HEK293T (cell line): ENCODE measurements at regions not wholly inside any gene's neighbourhood (a gene's known extent, or its start where the extent isn't known, plus 50 kb on each side); places are given as distances from the start of the nearest gene placed in this dataset.

Experiments
- CTCF ChIA-PET: fragments of 350-600 bp; formaldehyde crosslinking; extraction: SDS; loops from one replicate; lab custom pipeline; 2021; ENCODE audit warnings: antibody characterized with exemption, inconsistent platforms; lab: Yijun Ruan, JAX
- POLR2A ChIA-PET: fragments of 350-600 bp; formaldehyde crosslinking; extraction: SDS; loops from one replicate; lab custom pipeline; 2020; ENCODE audit warnings: antibody characterized with exemption, inconsistent platforms; lab: Yijun Ruan, JAX
- DNase-seq: peaks from one replicate; pipeline ENCODE4 v3.0.0; 2012; ENCODE audit warnings: mixed read lengths; ENCODE audit errors: extremely low spot score
- ARNT ChIP-seq: fragments of 450-650 bp; IDR thresholded peaks from 2 replicates; pipeline ENCODE4 v1.6.1; 2017; ENCODE audit warnings: mild to moderate bottlenecking
- BHLHE40 ChIP-seq: fragments of 450-650 bp; IDR thresholded peaks from 2 replicates; pipeline ENCODE4 v1.6.1; 2016; ENCODE audit warnings: mild to moderate bottlenecking, moderate library complexity, borderline replicate concordance
- CTBP1 ChIP-seq: fragments of 450-650 bp; IDR thresholded peaks from 2 replicates; pipeline ENCODE4 v1.6.1; 2016; ENCODE audit warnings: borderline replicate concordance
- ELF4 ChIP-seq: fragments of 450-650 bp; IDR thresholded peaks from 2 replicates; pipeline ENCODE4 v1.6.1; 2017; ENCODE audit warnings: antibody characterized with exemption
- FOXA1 ChIP-seq: fragments of 450-650 bp; IDR thresholded peaks from 2 replicates; pipeline ENCODE4 v1.6.1; 2016; ENCODE audit warnings: mild to moderate bottlenecking
- FOXK2 ChIP-seq: fragments of 450-650 bp; IDR thresholded peaks from 2 replicates; pipeline ENCODE4 v1.6.1; 2016; ENCODE audit warnings: mild to moderate bottlenecking
- FOXM1 ChIP-seq: fragments of 450-650 bp; IDR thresholded peaks from 2 replicates; pipeline ENCODE4 v1.6.1; 2017; ENCODE audit warnings: mild to moderate bottlenecking, borderline replicate concordance
- HDGF ChIP-seq: fragments of 450-650 bp; IDR thresholded peaks from 2 replicates; pipeline ENCODE4 v1.6.1; 2017; ENCODE audit warnings: antibody characterized with exemption, borderline replicate concordance
- L3MBTL2 ChIP-seq: fragments of 450-650 bp; conservative IDR thresholded peaks from 2 replicates; pipeline ENCODE4 v1.6.1; 2016; ENCODE audit warnings: mild to moderate bottlenecking
- LEF1 ChIP-seq: fragments of 450-650 bp; IDR thresholded peaks from 2 replicates; pipeline ENCODE4 v1.6.1; 2017; ENCODE audit warnings: mild to moderate bottlenecking, borderline replicate concordance
- NFRKB ChIP-seq: fragments of 450-650 bp; IDR thresholded peaks from 2 replicates; pipeline ENCODE4 v1.6.1; 2016; ENCODE audit warnings: mild to moderate bottlenecking, moderate library complexity
- SP1 ChIP-seq: fragments of 450-650 bp; IDR thresholded peaks from 2 replicates; pipeline ENCODE4 v1.6.1; 2017
- SUZ12 ChIP-seq: fragments of 450-650 bp; IDR thresholded peaks from 2 replicates; pipeline ENCODE4 v1.6.1; 2016; ENCODE audit warnings: mild to moderate bottlenecking
- TARDBP ChIP-seq: fragments of 450-650 bp; IDR thresholded peaks from 2 replicates; pipeline ENCODE4 v1.6.1; 2016
- ZNF384 ChIP-seq: fragments of 450-650 bp; IDR thresholded peaks from 2 replicates; pipeline ENCODE4 v1.6.1; 2016
- TF ChIP-seq, protein P1 (sequence below): fragments of 450-650 bp; IDR thresholded peaks from 2 replicates; pipeline ENCODE4 v1.6.1; 2016

- CTCF ChIA-PET: no interaction called here
- no peak for TF ChIP-seq ARNT
- TF ChIP-seq BHLHE40: no peak
- TF ChIP-seq TARDBP: no peak
- no peak for TF ChIP-seq HDGF
- no peak for TF ChIP-seq FOXA1
- TF ChIP-seq NFRKB: no peak
- DNase-seq: no peak
- POLR2A ChIA-PET: no interaction called here
Measured at GRCh38 chr4:62168681-62169080, 968.6 kb downstream of the ADGRL3 start.

DNA sequence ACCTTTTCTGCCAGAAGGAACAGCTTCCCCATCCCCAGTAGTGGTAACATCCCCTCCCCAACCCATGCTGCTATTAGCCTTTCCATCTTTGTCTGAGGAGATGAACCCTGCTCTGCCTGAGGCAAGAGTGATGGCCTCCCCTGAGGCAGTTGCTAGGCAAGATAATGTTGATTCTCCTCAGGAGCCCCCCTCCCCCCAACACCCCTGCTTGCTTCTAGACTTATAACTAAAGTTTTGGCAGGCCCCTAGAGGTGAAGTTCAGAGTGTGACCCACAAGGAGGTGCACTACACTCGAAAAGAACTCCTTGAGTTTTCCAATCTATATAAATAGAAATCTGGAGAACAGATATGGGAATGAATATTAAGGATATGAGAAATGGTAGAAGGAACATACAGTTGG is 962.5 kb downstream of the ADGRL3 start:
- POLR2A ChIA-PET: no interaction called here
- DNase-seq: no peak
- TF ChIP-seq BHLHE40: no peak
- no peak for TF ChIP-seq CTBP1
- CTCF ChIA-PET: no interaction called here

GRCh38 chr4:62161446-62161845 is 961.3 kb downstream of the ADGRL3 start:
- ChIA-PET CTCF (no interaction called here), POLR2A (no interaction called here)
- no peak for DNase-seq
- TF ChIP-seq L3MBTL2 (no peak), ZNF384 (no peak), SP1 (no peak), FOXM1 (no peak), HDGF (no peak)

- no peak for DNase-seq
- ChIA-PET CTCF (no interaction called here), POLR2A (no interaction called here)
- TF ChIP-seq ZNF384 (no peak), FOXK2 (no peak), LEF1 (no peak), SP1 (no peak), SUZ12 (no peak), CTBP1 (no peak), L3MBTL2 (no peak), BHLHE40 (no peak), HDGF (no peak), NFRKB (no peak), FOXM1 (no peak), TARDBP (no peak)
- TF ChIP-seq, protein P1, sequence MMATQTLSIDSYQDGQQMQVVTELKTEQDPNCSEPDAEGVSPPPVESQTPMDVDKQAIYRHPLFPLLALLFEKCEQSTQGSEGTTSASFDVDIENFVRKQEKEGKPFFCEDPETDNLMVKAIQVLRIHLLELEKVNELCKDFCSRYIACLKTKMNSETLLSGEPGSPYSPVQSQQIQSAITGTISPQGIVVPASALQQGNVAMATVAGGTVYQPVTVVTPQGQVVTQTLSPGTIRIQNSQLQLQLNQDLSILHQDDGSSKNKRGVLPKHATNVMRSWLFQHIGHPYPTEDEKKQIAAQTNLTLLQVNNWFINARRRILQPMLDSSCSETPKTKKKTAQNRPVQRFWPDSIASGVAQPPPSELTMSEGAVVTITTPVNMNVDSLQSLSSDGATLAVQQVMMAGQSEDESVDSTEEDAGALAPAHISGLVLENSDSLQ: no peak
Measured at GRCh38 chr4:62159876-62160275, 959.8 kb downstream of the ADGRL3 start.

DNA sequence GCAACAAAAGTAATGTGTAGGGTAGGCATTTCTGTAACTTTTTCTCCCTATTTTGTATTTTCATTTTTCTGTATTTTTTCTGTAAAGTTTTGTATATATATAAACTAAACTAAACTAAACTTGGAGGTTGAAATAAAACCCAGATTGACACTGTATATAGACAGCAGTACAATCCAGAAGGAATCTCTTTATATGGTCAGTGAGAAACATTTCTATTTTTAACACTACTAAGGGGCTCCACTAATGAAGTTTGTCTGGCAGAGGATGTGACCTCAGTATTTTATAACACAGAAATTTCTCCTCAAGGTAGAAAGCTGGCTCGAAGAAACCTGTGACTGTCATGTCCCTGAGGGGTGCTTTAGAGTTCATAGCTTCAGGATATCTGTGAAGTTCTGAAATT is 959.2 kb downstream of the ADGRL3 start:
- no peak for DNase-seq
- CTCF ChIA-PET: no interaction called here
- no peak for TF ChIP-seq FOXK2
- TF ChIP-seq ZNF384: no peak
- no peak for TF ChIP-seq SUZ12
- no peak for TF ChIP-seq LEF1
- no peak for TF ChIP-seq FOXM1
- TF ChIP-seq SP1: no peak
- no peak for TF ChIP-seq TARDBP
- TF ChIP-seq ARNT: no peak
- POLR2A ChIA-PET: no interaction called here

DNA sequence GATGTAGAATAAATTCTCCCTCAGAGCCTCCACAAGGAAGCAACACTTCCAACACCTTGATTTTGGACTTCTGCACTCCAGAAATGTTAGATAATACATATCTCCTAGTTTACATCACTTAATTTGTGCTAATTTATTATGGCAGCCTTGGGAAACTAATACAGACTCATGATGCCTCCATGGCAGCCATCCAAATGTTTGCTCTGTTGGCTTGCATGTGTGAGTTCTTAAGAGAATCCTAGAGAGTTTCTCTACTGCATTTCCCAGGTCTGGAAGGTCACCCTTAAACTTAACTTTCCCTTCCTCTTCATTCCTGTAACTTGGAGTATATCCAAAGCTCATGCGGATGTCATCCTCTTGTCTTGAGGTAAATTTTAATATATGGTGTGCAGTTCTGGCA is 956.1 kb downstream of the ADGRL3 start:
- TF ChIP-seq SUZ12: no peak
- TF ChIP-seq ZNF384: no peak
- no peak for TF ChIP-seq TARDBP
- no peak for TF ChIP-seq FOXM1
- no peak for TF ChIP-seq CTBP1
- TF ChIP-seq, protein P1: no peak
- TF ChIP-seq ELF4: no peak
- no peak for TF ChIP-seq L3MBTL2
- no peak for TF ChIP-seq SP1
- TF ChIP-seq HDGF: no peak
- no peak for TF ChIP-seq NFRKB
- TF ChIP-seq FOXA1: no peak
- no peak for TF ChIP-seq ARNT
- TF ChIP-seq BHLHE40: no peak
- TF ChIP-seq FOXK2: no peak
- TF ChIP-seq LEF1: no peak
- POLR2A ChIA-PET: no interaction called here

GRCh38 chr4:62145276-62145675 is 945.1 kb downstream of the ADGRL3 start:
- CTCF ChIA-PET: no interaction called here
- no peak for DNase-seq
- TF ChIP-seq NFRKB (no peak), FOXA1 (no peak), HDGF (no peak), ZNF384 (no peak), SUZ12 (no peak), ELF4 (no peak), CTBP1 (no peak), BHLHE40 (no peak)
- TF ChIP-seq, protein P1: no peak
- POLR2A ChIA-PET: no interaction called here

More for the DNA sequence above, 956.1 kb downstream of the ADGRL3 start:
- CTCF ChIA-PET: no interaction called here
- no peak for DNase-seq
